IPS DF 6.9 (cell line): ENCODE measurements at regions not wholly inside any gene's neighbourhood (a gene's known extent, or its start where the extent isn't known, plus 50 kb on each side); places are given as distances from the start of the nearest gene placed in this dataset.

Source experiments
- DNase-seq: peaks from one replicate; pipeline ENCODE4 v3.0.0-alpha.2; 2013; ENCODE audit warnings: low read depth, low spot score
- H3K27ac ChIP-seq: one replicate; pipeline ENCODE4 v1.5.1; 2013; ENCODE audit warnings: low read length, control low read depth
- H3K27me3 ChIP-seq: 2 replicates; pipeline ENCODE4 v1.6.1; 2013; ENCODE audit warnings: mild to moderate bottlenecking, low read length; ENCODE audit not compliant: control insufficient read depth, insufficient read depth
- H3K36me3 ChIP-seq: 2 replicates; pipeline ENCODE4 v1.6.1; 2013; ENCODE audit warnings: low read length; ENCODE audit not compliant: control insufficient read depth, insufficient read depth
- H3K4me1 ChIP-seq: 2 replicates; pipeline ENCODE4 v1.6.1; 2013; ENCODE audit warnings: low read length; ENCODE audit not compliant: control insufficient read depth, insufficient read depth
- H3K4me3 ChIP-seq: 2 replicates; pipeline ENCODE4 v1.5.1; 2013; ENCODE audit warnings: mild to moderate bottlenecking, low read length
- H3K9me3 ChIP-seq: 2 replicates; pipeline ENCODE4 v1.6.1; 2013; ENCODE audit warnings: low read length, inconsistent platforms; ENCODE audit not compliant: control insufficient read depth, insufficient read depth
- WGBS: extraction: QIAGEN DNeasy Blood & Tissue Kit; methylation state at CpG from one replicate; pipeline ENCODE4 v1.1.7; 2013; ENCODE audit warnings: mixed read lengths, missing lambda C conversion rate; ENCODE audit not compliant: insufficient read length, insufficient coverage; 5-methylcytosine and 5-hydroxymethylcytosine counted together

- H3K4me3 ChIP-seq = no peak overlapping the region
- H3K4me1 ChIP-seq = no peaks in the 10 kb centered on the region
- H3K27ac ChIP-seq = no peak overlapping the region
- no peaks in the 10 kb centered on the region for H3K36me3 ChIP-seq
- H3K27me3 ChIP-seq = no peaks in the 10 kb centered on the region
- WGBS = no CpG with 5 or more reads among the region's 4 CpGs
- H3K9me3 ChIP-seq = no peaks in the 10 kb centered on the region
- no peak for DNase-seq
These were observed 139.7 kb upstream of the GLRA2 start for GRCh38 chrX:14389682-14390081.

- Histone ChIP-seq H3K36me3 (no peaks in the 10 kb centered on the region), H3K27ac (no peak overlapping the region), H3K9me3 (no peaks in the 10 kb centered on the region), H3K4me1 (no peaks in the 10 kb centered on the region), H3K4me3 (no peak overlapping the region), H3K27me3 (no peaks in the 10 kb centered on the region)
- WGBS = no CpG with 5 or more reads among the region's 4 CpGs
- DNase-seq = no peak
These were observed 142.4 kb upstream of the GLRA2 start for GRCh38 chrX:14386981-14387380.

DNA sequence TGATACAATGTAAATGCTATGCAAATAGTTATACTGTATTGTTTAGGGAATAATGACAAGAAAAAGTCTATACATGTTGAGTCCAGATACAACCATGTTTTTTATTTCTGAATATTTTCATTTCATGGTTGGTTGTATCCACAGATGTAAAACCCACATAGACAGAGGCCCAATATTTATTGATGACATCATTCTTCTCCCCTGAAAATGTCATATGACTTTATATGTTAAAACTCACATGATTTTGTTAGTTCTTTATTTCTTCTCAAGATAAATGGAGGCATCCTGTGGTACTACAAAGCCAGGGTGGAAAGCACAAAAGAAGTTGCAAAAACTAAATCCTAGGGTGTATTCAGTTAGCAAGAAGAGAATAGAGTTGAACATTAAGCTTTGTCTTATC is 149.3 kb upstream of the GLRA2 start:
- no peak for DNase-seq
- H3K36me3 ChIP-seq = no peaks in the 10 kb centered on the region
- no peak overlapping the region for H3K27ac ChIP-seq
- no peak overlapping the region for H3K4me3 ChIP-seq
- H3K27me3 ChIP-seq = no peaks in the 10 kb centered on the region
- no peaks in the 10 kb centered on the region for H3K4me1 ChIP-seq
- H3K9me3 ChIP-seq = no peaks in the 10 kb centered on the region

DNA sequence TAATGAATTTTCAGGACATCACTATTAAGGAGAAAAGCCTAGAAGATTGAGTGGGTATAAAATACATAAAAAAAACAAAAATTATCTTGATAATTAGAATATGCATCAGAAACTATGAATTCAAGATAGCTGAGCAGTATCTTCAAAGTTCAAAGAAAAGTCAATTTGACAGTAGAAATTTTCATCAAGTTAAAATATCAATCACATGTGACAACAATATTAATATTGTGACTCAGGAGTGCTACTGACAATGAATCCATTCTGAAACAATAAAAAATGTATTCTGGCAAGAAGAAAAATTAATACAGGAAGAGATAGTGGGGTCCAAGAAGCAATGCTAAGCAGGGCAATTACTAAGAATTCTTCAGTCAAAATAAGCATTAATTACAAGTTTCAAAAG is 151.9 kb upstream of the GLRA2 start:
- Histone ChIP-seq H3K9me3 (no peaks in the 10 kb centered on the region), H3K27ac (no peak overlapping the region), H3K4me1 (no peaks in the 10 kb centered on the region), H3K4me3 (no peak overlapping the region), H3K36me3 (no peaks in the 10 kb centered on the region), H3K27me3 (no peaks in the 10 kb centered on the region)
- DNase-seq = no peak

DNA sequence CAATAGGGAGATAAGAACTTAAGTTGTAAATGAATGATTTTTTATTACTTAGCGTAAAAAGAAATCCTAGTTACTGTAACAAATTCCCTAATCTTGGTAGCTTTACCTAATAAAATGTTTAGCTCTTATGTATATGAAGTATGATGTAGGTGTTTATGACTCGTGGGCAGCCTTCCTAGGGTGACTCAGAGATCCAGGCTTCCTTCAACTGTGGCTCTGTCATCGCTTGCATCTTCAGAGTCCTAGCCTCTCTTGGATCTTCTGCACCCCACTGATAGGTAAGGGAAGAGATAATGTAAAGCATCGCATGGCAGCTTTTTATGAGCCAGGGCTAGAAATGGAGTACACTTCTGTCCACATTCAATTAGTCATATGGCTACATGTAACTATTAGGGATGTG is 165.6 kb upstream of the GLRA2 start:
- Histone ChIP-seq H3K4me3 (no peak overlapping the region), H3K27me3 (no peaks in the 10 kb centered on the region), H3K27ac (no peak overlapping the region), H3K36me3 (no peaks in the 10 kb centered on the region), H3K9me3 (no peaks in the 10 kb centered on the region), H3K4me1 (no peaks in the 10 kb centered on the region)
- no peak for DNase-seq
- no CpG with 5 or more reads among the region's 4 CpGs for WGBS

- no CpG with 5 or more reads among the region's 1 CpG for WGBS
- Histone ChIP-seq H3K27ac (no peak overlapping the region), H3K27me3 (no peaks in the 10 kb centered on the region)
These were observed 166.6 kb upstream of the GLRA2 start for GRCh38 chrX:14362721-14363120.

GRCh38 chrX:14361435-14361834 is 167.9 kb upstream of the GLRA2 start:
- no peaks in the 10 kb centered on the region for H3K9me3 ChIP-seq
- no CpG with 5 or more reads among the region's 2 CpGs for WGBS

More at GRCh38 chrX:14362721-14363120, 166.6 kb upstream of the GLRA2 start:
- H3K9me3 ChIP-seq = no peaks in the 10 kb centered on the region
- H3K4me3 ChIP-seq = no peak overlapping the region
- no peak for DNase-seq
- H3K4me1 ChIP-seq = no peaks in the 10 kb centered on the region
- H3K36me3 ChIP-seq = no peaks in the 10 kb centered on the region

DNA sequence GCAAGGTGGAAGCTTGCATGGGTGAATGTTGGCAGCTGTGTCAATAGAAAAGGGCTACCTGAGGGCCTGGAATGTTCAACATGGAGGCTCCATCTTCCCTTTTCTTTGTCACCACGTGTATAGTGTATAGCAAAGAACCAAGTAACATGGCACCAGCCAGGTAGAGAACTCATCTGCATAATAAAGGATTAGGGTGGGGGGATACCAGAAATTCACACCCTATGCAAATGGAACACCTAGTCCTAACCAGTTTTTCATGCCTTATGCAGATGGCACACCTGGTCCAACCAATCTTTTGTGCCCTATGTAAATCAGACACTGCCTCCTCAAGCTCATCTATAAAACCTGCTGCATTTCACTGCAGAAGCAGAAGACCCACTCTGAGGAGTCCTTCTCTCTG is 169.6 kb upstream of the GLRA2 start:
- H3K4me3 ChIP-seq = no peak overlapping the region
- WGBS = no CpG with 5 or more reads among the region's 1 CpG
- H3K27ac ChIP-seq = no peak overlapping the region
- H3K27me3 ChIP-seq = no peaks in the 10 kb centered on the region
- no peaks in the 10 kb centered on the region for H3K4me1 ChIP-seq
- no peaks in the 10 kb centered on the region for H3K36me3 ChIP-seq
- DNase-seq = no peak
- no peaks in the 10 kb centered on the region for H3K9me3 ChIP-seq

More at GRCh38 chrX:14361435-14361834, 167.9 kb upstream of the GLRA2 start:
- Histone ChIP-seq H3K27me3 (no peaks in the 10 kb centered on the region), H3K4me3 (no peak overlapping the region), H3K4me1 (no peaks in the 10 kb centered on the region), H3K36me3 (no peaks in the 10 kb centered on the region), H3K27ac (no peak overlapping the region)
- DNase-seq = no peak

GRCh38 chrX:14359316-14359715 is 170.0 kb upstream of the GLRA2 start:
- H3K4me1 ChIP-seq = no peaks in the 10 kb centered on the region
- no peak overlapping the region for H3K4me3 ChIP-seq
- WGBS = no CpG with 5 or more reads among the region's 2 CpGs
- no peaks in the 10 kb centered on the region for H3K27me3 ChIP-seq
- H3K27ac ChIP-seq = no peak overlapping the region
- no peak for DNase-seq
- H3K9me3 ChIP-seq = no peaks in the 10 kb centered on the region
- H3K36me3 ChIP-seq = no peaks in the 10 kb centered on the region

- DNase-seq = no peak
- Histone ChIP-seq H3K4me3 (no peak overlapping the region), H3K4me1 (no peaks in the 10 kb centered on the region), H3K36me3 (no peaks in the 10 kb centered on the region), H3K27ac (no peak overlapping the region), H3K27me3 (no peaks in the 10 kb centered on the region), H3K9me3 (no peaks in the 10 kb centered on the region)
These were observed 172.0 kb upstream of the GLRA2 start for GRCh38 chrX:14357314-14357713.

DNA sequence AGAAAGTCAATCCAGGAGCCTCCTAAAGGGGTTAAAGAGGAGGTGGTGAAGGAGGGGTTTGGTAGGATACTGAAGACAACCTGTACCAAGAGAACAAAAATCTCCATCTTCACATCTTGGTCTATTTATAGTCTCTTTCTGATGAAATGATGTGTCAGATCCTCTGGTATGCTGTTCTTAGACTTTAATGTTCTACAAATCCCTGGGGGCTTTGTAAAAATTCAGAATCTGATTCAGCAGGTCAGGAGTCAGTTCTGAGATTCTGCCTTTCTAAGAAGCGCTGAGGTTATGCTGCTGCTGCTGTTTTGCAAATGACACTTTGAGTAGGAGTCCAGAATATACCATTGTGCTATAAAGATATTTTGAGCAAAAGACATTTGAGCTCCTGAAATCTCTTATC is 172.9 kb upstream of the GLRA2 start:
- no peak for DNase-seq
- no CpG with 5 or more reads among the region's 1 CpG for WGBS
- Histone ChIP-seq H3K4me3 (no peak overlapping the region), H3K36me3 (no peaks in the 10 kb centered on the region), H3K27ac (no peak overlapping the region), H3K4me1 (no peaks in the 10 kb centered on the region; the same call in 1 of the 2 replicates), H3K9me3 (no peaks in the 10 kb centered on the region), H3K27me3 (no peaks in the 10 kb centered on the region)
